Stimulated activated CD4-positive, alpha-beta T cell treated with anti-CD3 and anti-CD28 coated beads, Interleukin-15, amount 100 ng/mL, for 24 hours (primary cell): ENCODE measurements at regions not wholly inside any gene's neighbourhood (a gene's known extent, or its start where the extent isn't known, plus 50 kb on each side); places are given as distances from the start of the nearest gene placed in this dataset.
"Not testable (repeated sequence)": the region's sequence is repeated elsewhere in the genome, so short reads cannot be mapped to it uniquely, and the experiment has no call there.

ENCODE experiments used
- DNase-seq: peaks from one replicate; pipeline ENCODE4 v3.0.0-alpha.2; 2020

DNA sequence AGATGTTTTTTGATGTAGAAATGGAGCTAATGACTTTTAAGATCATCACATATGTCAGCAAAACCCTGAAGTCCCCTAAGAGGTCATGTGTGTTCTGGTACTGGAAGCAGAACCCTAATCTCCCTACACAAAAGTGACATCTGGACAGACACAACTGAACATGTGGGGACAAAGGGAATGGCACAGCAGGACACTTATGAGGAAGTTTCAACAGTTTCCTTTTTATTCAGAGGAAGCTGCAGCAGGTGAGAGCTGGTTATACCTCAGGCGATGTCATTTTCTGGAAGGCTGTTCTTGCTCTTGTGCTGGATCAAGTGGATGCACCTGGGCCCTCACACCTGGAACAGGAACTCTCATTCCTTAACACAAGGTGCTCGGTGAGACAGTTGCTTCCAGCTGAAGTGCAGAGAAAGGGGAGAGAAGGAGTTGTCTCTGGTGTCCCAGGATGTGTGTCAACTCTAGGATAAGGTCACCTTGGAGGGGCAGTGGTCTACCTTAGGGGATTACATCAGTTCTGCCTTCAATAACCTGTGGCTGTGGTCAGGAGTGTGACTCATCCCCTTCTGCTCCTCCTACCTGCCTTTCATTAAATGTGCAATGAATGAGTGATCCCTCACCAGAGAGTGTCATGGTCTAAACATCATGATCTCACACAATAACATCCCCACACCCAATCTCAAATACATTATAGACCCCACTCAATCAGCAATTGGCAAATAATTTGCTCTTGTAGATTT is 463.4 kb downstream of the TMEM121 start:
- DNase-seq, result peak; percentile 56

DNA sequence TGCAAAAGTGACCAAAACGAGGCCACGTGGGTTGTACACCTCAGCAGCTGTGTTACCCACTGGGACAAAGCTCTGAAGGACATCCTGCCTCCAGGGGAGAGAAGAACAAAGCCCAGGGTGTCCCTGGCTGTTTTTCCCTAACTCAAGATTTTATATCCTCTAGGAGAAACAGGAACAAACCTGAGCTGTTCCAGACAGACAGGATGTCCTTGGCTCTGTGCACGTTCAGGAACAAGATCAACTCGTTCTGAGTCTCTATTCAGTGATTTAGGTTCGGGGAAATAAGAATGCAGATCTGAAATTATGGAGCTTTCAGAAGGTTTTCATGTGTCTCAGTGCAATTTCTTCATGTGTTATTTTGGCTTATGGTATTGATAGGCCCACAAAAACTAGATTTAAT is 465.3 kb downstream of the TMEM121 start:
- DNase-seq, result not testable (repeated sequence)

- no peak for DNase-seq
Observed at GRCh38 chr14:105993814-105994213, 467.4 kb downstream of the TMEM121 start.

DNA sequence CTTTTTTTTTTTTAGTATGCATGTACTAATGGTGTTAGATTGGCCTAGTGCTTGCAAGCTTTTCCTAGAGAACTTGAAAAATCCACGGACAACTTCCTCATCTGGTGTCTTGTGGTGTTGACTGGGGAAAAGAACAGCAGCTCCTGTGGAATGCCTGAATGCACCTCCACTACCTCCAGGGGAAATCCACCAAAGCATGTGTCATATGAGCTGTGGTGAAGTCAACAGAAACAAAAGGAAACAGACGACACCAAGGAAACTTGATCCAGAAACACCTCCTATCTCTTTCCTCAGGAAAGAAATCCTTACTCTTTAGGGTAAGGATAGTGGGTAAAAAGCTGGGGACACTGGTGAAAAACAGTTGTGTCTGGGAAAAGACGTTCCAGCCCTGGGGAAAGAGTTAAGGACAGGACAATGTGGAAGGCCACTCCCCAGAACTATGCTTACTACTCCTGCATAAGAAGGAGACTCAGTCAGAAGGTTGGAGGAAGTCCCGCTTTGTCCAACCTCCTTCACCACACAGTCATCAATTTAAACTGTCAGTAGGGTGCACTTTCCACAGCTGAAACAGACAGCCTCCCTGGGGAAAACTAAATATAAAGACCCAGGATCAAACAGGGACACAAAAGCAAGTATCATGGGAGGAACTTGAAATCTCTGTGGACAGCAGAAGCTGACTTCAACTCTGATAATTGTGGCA is 468.8 kb downstream of the TMEM121 start:
- DNase-seq, result not testable (repeated sequence)

GRCh38 chr14:105998597-105998996 is 472.2 kb downstream of the TMEM121 start:
- not testable (repeated sequence) for DNase-seq

DNA sequence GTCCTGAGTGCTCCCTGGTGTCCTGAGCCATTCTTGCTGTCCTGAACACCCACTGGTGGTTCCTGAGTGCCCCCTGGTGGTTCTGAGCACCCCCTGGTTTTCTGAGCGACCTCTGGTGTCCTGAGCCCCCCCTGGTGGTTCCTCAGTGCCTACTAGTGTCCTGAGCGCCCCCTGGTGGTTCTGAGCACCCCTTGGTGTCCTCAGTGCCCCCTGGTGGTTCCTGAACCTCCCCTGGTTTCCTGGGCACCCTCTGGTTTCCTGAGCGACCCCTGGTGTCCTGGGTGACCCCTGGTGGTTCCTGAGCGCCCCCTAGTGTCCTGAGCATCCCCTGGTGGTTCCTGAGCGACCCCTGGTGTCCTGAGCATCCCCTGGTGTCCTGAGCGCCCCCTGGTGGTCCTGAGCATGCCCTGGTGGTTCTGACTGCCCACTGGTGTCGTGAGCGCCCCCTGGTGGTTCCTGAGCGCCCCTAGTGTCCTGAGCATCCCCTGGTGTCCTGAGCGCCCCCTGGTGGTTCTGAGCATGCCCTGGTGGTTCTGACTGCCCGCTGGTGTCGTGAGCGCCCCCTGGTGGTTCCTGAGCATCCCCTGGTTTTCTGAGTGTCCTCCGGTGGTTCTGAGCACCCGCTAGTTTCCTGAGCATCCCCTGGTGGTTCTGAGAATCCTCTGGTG is 473.1 kb downstream of the TMEM121 start:
- DNase-seq, result peak; percentile 88

DNA sequence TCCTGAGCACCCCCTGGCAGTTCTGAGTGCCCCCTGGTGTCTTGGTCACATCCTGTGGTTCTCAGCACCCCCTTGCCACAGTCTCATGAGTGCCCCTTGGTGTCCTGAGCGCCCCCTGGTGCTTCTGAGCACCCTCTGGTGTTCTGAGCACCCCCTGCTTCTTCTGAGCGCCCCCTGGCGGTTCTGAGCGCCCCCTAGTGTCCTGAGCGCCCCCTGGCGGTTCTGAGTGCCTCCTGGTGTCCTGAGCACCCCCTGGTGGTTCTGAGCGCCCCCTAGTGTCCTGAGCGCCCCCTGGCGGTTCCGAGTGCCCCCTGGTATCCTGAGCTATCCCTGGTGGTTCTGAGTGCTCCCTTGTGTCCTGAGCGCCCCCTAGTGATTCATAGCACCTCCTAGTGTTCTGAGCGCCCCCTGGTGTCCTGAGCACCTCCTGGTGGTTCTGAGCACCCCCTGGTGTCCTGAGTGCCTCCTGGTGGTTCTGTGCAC is 473.7 kb downstream of the TMEM121 start:
- peak; percentile 78 for DNase-seq

DNA sequence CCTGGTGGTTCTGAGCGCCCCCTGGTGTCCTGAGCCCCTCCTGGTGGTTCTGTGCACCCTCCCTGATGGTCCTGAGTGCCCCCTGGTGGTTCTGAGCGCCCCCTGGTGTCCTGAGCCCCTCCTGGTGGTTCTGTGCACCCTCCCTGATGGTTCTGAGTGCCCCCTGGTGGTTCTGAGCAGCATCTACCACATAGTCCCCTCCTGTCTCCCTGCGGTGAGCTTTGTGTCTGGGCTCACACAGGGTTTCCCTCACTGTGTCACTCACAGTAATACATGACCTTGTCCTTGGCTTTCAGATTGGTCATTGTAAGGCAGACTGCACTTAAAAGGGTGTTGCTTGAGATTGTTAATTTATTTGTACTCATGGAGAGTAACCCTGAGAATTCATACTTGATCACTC is 474.9 kb downstream of the TMEM121 start:
- peak; percentile 45 for DNase-seq

DNA sequence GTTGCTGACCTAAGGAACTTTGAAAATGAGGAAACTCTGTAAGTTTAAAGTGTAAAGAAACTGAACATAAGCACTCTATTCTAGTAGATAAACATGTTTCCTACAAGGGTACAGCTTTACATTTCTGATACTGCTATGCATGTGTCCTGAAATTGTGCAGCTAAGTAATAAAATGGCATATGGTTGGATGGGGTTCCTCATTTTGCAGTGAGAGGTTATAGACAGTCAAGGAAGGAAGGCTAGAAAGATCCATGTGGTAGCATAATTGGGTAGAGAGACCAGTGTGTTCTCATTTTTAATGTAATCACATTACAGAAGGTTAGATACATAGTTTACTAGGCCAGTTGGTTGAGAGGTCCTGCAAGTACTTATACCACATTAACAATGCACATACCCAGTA is 477.0 kb downstream of the TMEM121 start:
- DNase-seq, result no peak

- peak; percentile 79 for DNase-seq
Observed at GRCh38 chr14:106004937-106005795, 478.8 kb downstream of the TMEM121 start.

DNA sequence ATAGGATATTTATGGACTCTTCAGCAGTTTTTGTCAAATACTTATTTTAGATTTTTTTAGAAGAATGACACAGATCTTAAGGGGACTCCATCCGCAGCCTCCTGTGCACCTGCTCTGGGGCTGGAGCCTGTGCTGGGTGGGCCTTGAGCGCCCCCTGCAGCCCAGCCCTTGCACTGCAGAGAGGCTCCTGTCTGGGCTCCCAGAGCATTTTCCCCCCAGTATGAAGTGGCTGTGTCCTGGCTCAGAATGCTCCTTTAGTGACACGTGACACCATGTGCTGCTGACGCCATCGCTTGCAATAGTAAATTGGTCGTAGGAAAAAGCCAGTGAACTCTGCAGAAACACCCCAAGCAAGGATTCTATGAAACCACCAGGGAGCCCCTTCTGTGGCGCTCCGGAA is 479.7 kb downstream of the TMEM121 start:
- peak; percentile 77 for DNase-seq

- DNase-seq, result peak; percentile 36
Observed at GRCh38 chr14:106006716-106007115, 480.3 kb downstream of the TMEM121 start.

DNA sequence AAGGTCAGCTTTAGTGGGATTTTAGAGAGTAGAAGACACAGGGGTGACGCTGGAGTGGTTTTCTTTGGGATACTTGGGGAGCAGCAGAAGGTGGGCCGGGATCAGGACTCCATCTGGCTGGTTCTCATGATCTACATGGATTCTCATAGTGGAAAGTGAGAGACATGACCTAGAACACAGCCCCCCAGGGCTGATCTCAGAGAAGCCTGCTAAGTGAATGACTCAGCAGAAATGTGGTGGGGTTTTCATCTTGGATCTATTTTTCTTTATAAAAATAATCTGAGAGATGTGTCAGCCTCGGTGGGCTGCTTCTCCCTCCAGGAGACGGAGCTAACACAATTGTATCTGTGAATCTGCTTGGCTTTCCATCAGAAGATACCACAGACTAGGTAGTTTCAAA is 484.4 kb downstream of the TMEM121 start:
- DNase-seq, result peak; percentile 16

- peak; percentile 86 for DNase-seq
Observed at GRCh38 chr14:106011631-106012360, 485.4 kb downstream of the TMEM121 start.

- DNase-seq, result not testable (repeated sequence)
Observed at GRCh38 chr14:106012361-106012725, 486.0 kb downstream of the TMEM121 start.

GRCh38 chr14:106013879-106014376 is 487.5 kb downstream of the TMEM121 start:
- DNase-seq, result peak; percentile 55

- DNase-seq, result not testable (repeated sequence)
Observed at GRCh38 chr14:106017952-106018351, 491.6 kb downstream of the TMEM121 start.

GRCh38 chr14:106021832-106022231 is 495.4 kb downstream of the TMEM121 start:
- peak; percentile 24 for DNase-seq

- DNase-seq, result peak; percentile 44
Observed at GRCh38 chr14:106022648-106023047, 496.3 kb downstream of the TMEM121 start.

DNA sequence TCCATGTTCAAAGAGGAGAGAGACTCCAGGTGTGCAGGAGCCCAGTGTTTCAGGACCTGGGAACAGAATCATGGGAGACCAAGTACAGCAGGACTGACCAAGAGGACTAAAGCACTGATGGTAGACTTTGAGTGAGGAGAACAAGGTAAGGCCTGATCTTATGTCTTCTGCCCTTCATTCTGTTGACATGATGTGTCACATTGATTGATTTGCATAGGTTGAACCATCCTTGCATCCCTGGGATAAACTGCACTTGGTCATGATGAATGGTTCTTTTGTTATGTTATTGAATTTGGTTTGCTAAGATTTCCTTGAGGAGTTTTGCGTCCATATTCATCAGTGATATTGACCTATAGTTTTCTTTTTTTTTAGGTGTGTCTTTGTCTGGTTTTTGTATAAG is 497.0 kb downstream of the TMEM121 start:
- DNase-seq, result no peak

GRCh38 chr14:106024983-106025604 is 498.7 kb downstream of the TMEM121 start:
- DNase-seq, result peak; percentile 59
